A673 (cell line): ENCODE measurements at regions not wholly inside any gene's neighbourhood (a gene's known extent, or its start where the extent isn't known, plus 50 kb on each side); places are given as distances from the start of the nearest gene placed in this dataset.
"Not testable (repeated sequence)": the region's sequence is repeated elsewhere in the genome, so short reads cannot be mapped to it uniquely, and the experiment has no call there.

ENCODE experiments used
- BruUV-seq: library from RNA; stranded (reverse); fragments of 400-500 nt; replicated peaks from 2 replicates; lab custom pipeline; 2021; lab: Mats Ljungman, UMichigan
- CTCF ChIA-PET: fragments of 300-600 bp; sonication (Branson Sonifier 250); formaldehyde crosslinking; loops from one replicate; lab custom pipeline; 2022; ENCODE audit warnings: antibody characterized with exemption; lab: Charles Lee
- POLR2A ChIA-PET: fragments of 300-600 bp; sonication (Branson Sonifier 250); formaldehyde crosslinking; loops from one replicate; lab custom pipeline; 2022; ENCODE audit warnings: antibody characterized with exemption; ENCODE audit not compliant: low non-redundant PET; lab: Charles Lee
- DNase-seq: peaks from one replicate; pipeline ENCODE4 v3.0.0-alpha.2; 2015; ENCODE audit warnings: low spot score
- H3K27ac ChIP-seq: fragments of 200-600 bp; sonication (generic); 2 replicates; pipeline ENCODE4 v1.5.1; 2016; ENCODE audit warnings: mixed run types, low read depth, mild to moderate bottlenecking, mixed read lengths, antibody characterized with exemption, low read length; ENCODE audit not compliant: poor library complexity, severe bottlenecking
- H3K27me3 ChIP-seq: fragments of 200-600 bp; sonication (generic); replicated peaks from 2 replicates; pipeline ENCODE4 v1.6.1; 2017; ENCODE audit warnings: mixed run types, low read depth, mild to moderate bottlenecking, mixed read lengths, antibody characterized with exemption, low read length; ENCODE audit not compliant: insufficient read depth, poor library complexity
- H3K36me3 ChIP-seq: fragments of 200-600 bp; sonication (generic); 2 replicates; pipeline ENCODE4 v1.6.1; 2016; ENCODE audit warnings: mixed run types, mild to moderate bottlenecking, mixed read lengths, antibody characterized with exemption, low read length; ENCODE audit not compliant: insufficient read depth, poor library complexity, severe bottlenecking
- H3K4me1 ChIP-seq: fragments of 200-600 bp; sonication (generic); 2 replicates; pipeline ENCODE4 v1.6.1; 2017; ENCODE audit warnings: mixed run types, mild to moderate bottlenecking, mixed read lengths, antibody characterized with exemption, low read length; ENCODE audit not compliant: insufficient read depth, poor library complexity, severe bottlenecking
- H3K4me3 ChIP-seq: fragments of 200-600 bp; sonication (generic); 2 replicates; pipeline ENCODE4 v1.5.1; 2016; ENCODE audit warnings: low read depth, mixed run types, mild to moderate bottlenecking, mixed read lengths, low read length; ENCODE audit not compliant: poor library complexity, severe bottlenecking
- H3K9me3 ChIP-seq: fragments of 200-600 bp; sonication (generic); 2 replicates; pipeline ENCODE4 v1.6.1; 2016; ENCODE audit warnings: mixed run types, low read depth, mild to moderate bottlenecking, mixed read lengths, antibody characterized with exemption, low read length; ENCODE audit not compliant: poor library complexity, severe bottlenecking
- EZH2 ChIP-seq: fragments of 200-600 bp; sonication (generic); IDR thresholded peaks from 2 replicates; pipeline ENCODE4 v1.6.1; 2017; ENCODE audit warnings: borderline replicate concordance, low read depth, mild to moderate bottlenecking, mixed read lengths, antibody characterized with exemption, low read length; ENCODE audit not compliant: poor library complexity, severe bottlenecking
- intact Hi-C: fragments of 100-400 bp; cut with micrococcal nuclease; formaldehyde crosslinking; loops from one replicate; pipeline ENCODE4 v1.10.0; 2022; ENCODE audit not compliant: unreplicated experiment
- TF ChIP-seq, protein P1 (sequence below): fragments of 300-800, 200-600 bp; sonication (generic); conservative IDR thresholded peaks from 2 replicates; pipeline ENCODE4 v1.5.1; 2017; ENCODE audit warnings: low read depth, mild to moderate bottlenecking, antibody characterized with exemption, low read length, moderate library complexity, mixed read lengths

DNA sequence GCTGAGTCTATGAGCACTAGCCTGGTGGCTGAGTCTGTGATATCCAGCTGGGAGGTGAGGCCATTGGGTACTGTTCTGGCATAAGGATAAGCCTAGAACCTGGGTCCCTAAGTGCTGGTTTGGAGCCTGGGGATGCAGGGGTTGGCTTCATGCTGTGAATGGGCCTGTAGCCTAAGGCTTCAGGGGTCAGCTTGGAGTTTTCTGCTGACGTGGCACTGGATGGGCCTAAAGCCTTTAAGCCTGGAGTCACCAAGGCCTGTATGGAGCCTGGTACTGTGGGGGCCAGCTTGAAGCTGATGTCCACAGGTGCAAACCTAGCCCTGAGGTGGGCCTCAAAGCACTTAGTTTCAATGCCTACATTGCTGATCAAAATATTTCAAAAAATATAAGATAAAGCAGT lies 979.6 kb upstream of the POU3F4 start:
- H3K27ac ChIP-seq = no peak overlapping the region
- H3K36me3 ChIP-seq = no peaks in the 10 kb centered on the region
- TF ChIP-seq EZH2 = no peak
- TF ChIP-seq, protein P1, sequence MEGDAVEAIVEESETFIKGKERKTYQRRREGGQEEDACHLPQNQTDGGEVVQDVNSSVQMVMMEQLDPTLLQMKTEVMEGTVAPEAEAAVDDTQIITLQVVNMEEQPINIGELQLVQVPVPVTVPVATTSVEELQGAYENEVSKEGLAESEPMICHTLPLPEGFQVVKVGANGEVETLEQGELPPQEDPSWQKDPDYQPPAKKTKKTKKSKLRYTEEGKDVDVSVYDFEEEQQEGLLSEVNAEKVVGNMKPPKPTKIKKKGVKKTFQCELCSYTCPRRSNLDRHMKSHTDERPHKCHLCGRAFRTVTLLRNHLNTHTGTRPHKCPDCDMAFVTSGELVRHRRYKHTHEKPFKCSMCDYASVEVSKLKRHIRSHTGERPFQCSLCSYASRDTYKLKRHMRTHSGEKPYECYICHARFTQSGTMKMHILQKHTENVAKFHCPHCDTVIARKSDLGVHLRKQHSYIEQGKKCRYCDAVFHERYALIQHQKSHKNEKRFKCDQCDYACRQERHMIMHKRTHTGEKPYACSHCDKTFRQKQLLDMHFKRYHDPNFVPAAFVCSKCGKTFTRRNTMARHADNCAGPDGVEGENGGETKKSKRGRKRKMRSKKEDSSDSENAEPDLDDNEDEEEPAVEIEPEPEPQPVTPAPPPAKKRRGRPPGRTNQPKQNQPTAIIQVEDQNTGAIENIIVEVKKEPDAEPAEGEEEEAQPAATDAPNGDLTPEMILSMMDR = no peak
- no peaks in the 10 kb centered on the region for H3K27me3 ChIP-seq
- H3K9me3 ChIP-seq = no peaks in the 10 kb centered on the region
- no peaks in the 10 kb centered on the region for H3K4me1 ChIP-seq
- intact Hi-C loops = no loop called here
- no TSS peak for BruUV-seq
- H3K4me3 ChIP-seq = no peak overlapping the region
- POLR2A ChIA-PET = no interaction called here
- CTCF ChIA-PET = no interaction called here
- DNase-seq = no peak

DNA sequence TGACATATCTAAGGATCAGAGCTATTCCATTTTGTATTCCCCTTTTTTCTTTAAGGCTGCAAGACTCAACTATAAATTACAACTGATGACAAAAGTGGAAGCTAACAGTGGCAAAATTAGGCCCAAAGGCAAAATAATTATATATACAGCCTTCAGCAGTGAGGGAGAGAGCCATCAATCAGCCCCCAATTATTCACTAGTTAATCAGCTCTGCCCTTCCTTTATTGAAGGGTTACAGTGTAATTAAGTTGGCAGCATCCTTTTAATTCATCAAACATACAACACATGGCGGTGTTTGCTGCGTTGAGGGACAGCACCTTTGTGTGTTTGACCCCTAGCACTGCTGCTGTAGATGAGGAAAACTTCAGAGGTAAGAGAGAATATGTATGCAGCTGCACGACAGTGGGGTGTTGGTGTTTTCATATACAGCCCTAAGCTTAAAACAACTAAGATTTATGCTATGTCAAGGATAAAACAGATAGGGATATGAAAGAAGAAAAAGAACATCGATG lies 973.9 kb upstream of the POU3F4 start:
- H3K27ac ChIP-seq = no peak overlapping the region
- H3K4me3 ChIP-seq = no peak overlapping the region
- BruUV-seq = no TSS peak
- intact Hi-C loops = no loop called here
- H3K36me3 ChIP-seq = no peaks in the 10 kb centered on the region
- ChIA-PET CTCF (no interaction called here), POLR2A (no interaction called here)
- H3K9me3 ChIP-seq = no peaks in the 10 kb centered on the region
- H3K4me1 ChIP-seq = no peaks in the 10 kb centered on the region
- no peak for TF ChIP-seq EZH2
- TF ChIP-seq, protein P1 = no peak
- no peak for DNase-seq
- H3K27me3 ChIP-seq = no peaks in the 10 kb centered on the region

DNA sequence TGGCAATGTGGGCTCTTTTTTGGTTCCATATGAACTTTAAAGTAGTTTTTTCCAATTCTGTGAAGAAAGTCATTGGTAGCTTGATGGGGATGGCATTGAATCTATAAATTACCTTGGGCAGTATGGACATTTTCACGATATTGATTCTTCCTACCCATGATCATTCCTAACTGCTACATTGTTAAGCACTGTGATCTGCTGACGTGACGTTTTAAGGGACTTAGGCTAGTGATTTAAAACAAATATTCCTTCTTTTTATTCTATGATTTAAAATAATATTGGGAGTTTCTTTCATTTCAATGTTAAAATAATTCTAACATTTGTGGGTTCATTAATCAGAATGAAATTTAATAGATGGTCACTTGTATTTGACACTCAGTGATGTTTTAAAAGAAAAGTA lies 970.9 kb upstream of the POU3F4 start:
- H3K9me3 ChIP-seq, CTCF ChIA-PET, POLR2A ChIA-PET, H3K36me3 ChIP-seq, H3K4me3 ChIP-seq, H3K27me3 ChIP-seq, intact Hi-C loops, H3K27ac ChIP-seq, H3K4me1 ChIP-seq, DNase-seq, BruUV-seq: not testable (repeated sequence)

DNA sequence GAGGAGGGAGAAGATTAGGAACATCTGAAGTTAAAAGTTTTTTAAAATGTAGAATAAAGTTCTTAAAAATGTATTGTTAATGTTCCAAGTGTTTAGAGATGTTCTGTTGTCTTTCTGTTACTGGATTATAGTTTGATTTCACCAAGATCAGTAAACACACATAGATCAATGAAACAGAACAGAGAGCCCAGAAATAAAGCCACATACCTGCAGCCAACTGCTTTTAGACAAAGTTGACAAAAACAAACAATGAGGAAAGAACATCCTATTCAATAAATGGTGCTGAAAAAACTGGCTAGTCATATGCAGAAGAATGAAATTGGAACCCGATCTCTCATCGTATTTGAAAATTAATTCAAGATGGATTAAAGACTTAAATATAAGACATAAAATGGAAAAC lies 966.3 kb upstream of the POU3F4 start:
- DNase-seq = no peak
- H3K4me1 ChIP-seq = no peaks in the 10 kb centered on the region
- no peaks in the 10 kb centered on the region for H3K27me3 ChIP-seq
- no peaks in the 10 kb centered on the region for H3K36me3 ChIP-seq
- BruUV-seq = no TSS peak
- ChIA-PET CTCF (no interaction called here), POLR2A (no interaction called here)
- intact Hi-C loops = no loop called here
- no peak for TF ChIP-seq EZH2
- TF ChIP-seq, protein P1 = no peak
- no peak overlapping the region for H3K4me3 ChIP-seq
- H3K27ac ChIP-seq = no peak overlapping the region
- H3K9me3 ChIP-seq = peaks cover 3% of the 10 kb centered on the region

DNA sequence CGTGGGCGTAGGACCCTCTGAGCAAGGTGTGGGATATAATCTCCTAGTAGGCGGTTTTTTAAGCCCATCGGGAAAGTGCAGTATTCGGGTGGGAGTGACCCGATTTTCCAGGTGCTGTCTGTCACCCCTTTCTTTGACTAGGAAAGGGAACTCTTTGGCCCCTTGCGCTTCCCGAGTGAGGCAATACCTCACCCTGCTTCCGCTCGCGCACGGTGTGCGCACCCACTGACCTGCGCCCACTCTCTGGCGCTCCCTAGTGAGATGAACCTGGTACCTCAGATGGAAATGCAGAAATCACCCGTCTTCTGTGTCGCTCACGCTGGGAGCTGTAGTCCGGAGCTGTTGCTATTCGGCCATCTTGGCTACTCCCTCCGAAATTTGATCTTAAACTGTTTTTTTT lies 955.9 kb upstream of the POU3F4 start:
- intact Hi-C loops, H3K27me3 ChIP-seq, H3K4me1 ChIP-seq, H3K4me3 ChIP-seq, BruUV-seq, DNase-seq, POLR2A ChIA-PET, CTCF ChIA-PET, H3K36me3 ChIP-seq, H3K27ac ChIP-seq: not testable (repeated sequence)
- peaks cover 22% of the 10 kb centered on the region for H3K9me3 ChIP-seq
